Neural cell (in vitro differentiated cells): ENCODE measurements at regions not wholly inside any gene's neighbourhood (a gene's known extent, or its start where the extent isn't known, plus 50 kb on each side); places are given as distances from the start of the nearest gene placed in this dataset.
"Not testable (repeated sequence)": the region's sequence is repeated elsewhere in the genome, so short reads cannot be mapped to it uniquely, and the experiment has no call there.

ENCODE experiments used
- H2AFZ ChIP-seq: fragments of 200-600, 300-800 bp; sonication (generic), shearing (Covaris generic); 2 replicates; pipeline ENCODE4 v1.6.0; 2014; ENCODE audit warnings: low read depth, mild to moderate bottlenecking, antibody characterized with exemption, low read length, moderate library complexity
- H3F3A ChIP-seq: fragments of 200-600 bp; shearing (Covaris generic); 2 replicates; pipeline ENCODE4 v1.6.1; 2016; ENCODE audit warnings: mild to moderate bottlenecking, moderate library complexity, mixed read lengths, antibody characterized with exemption, low read length; ENCODE audit not compliant: insufficient read depth, poor library complexity, severe bottlenecking
- H3K27ac ChIP-seq: fragments of 200-600, 300-800 bp; sonication (generic), shearing (Covaris generic); 2 replicates; pipeline ENCODE4 v1.5.1; 2014; ENCODE audit warnings: mild to moderate bottlenecking, low read length, moderate library complexity
- H3K27me3 ChIP-seq: fragments of 300-800, 200-600 bp; sonication (generic), shearing (Covaris generic); 2 replicates; pipeline ENCODE4 v1.6.0; 2014; ENCODE audit warnings: mild to moderate bottlenecking, low read depth, low read length, moderate library complexity; ENCODE audit not compliant: insufficient read depth
- H3K36me3 ChIP-seq: fragments of 300-800, 200-600 bp; sonication (generic), shearing (Covaris generic); 2 replicates; pipeline ENCODE4 v1.5.1; 2014; ENCODE audit warnings: mild to moderate bottlenecking, antibody characterized with exemption, low read length, moderate library complexity; ENCODE audit not compliant: insufficient read depth
- H3K4me2 ChIP-seq: fragments of 300-800, 200-600 bp; sonication (generic), shearing (Covaris generic); 2 replicates; pipeline ENCODE4 v1.6.0; 2014; ENCODE audit warnings: mild to moderate bottlenecking, low read length
- H3K4me3 ChIP-seq: fragments of 300-800, 200-600 bp; sonication (generic), shearing (Covaris generic); 2 replicates; pipeline ENCODE4 v1.5.1; 2014; ENCODE audit warnings: mild to moderate bottlenecking, low read length, moderate library complexity
- H3K79me2 ChIP-seq: fragments of 200-600 bp; shearing (Covaris generic); replicated peaks from 2 replicates; pipeline ENCODE4 v1.6.0; 2014; ENCODE audit warnings: mild to moderate bottlenecking, low read length, moderate library complexity; ENCODE audit not compliant: insufficient read depth
- H3K9ac ChIP-seq: fragments of 300-800, 200-600 bp; sonication (generic), shearing (Covaris generic); 2 replicates; pipeline ENCODE4 v1.6.1; 2016; ENCODE audit warnings: mild to moderate bottlenecking, low read length, mixed read lengths
- H3K9me2 ChIP-seq: fragments of 200-600 bp; shearing (Covaris generic); 2 replicates; pipeline ENCODE4 v1.6.1; 2016; ENCODE audit warnings: mild to moderate bottlenecking, low read length, mixed read lengths; ENCODE audit not compliant: insufficient read depth
- H3K9me3 ChIP-seq: fragments of 200-600, 300-800 bp; sonication (generic), shearing (Covaris generic); 2 replicates; pipeline ENCODE4 v1.6.1; 2016; ENCODE audit warnings: mild to moderate bottlenecking, mixed run types, low read length, moderate library complexity, mixed read lengths
- H4K20me1 ChIP-seq: fragments of 200-600 bp; shearing (Covaris generic); 2 replicates; pipeline ENCODE4 v1.6.1; 2016; ENCODE audit warnings: mild to moderate bottlenecking, mixed run types; ENCODE audit not compliant: insufficient read depth
- CTCF ChIP-seq: fragments of 450-650 bp; IDR thresholded peaks from 2 replicates; pipeline ENCODE4 v1.5.1; 2014; ENCODE audit warnings: antibody characterized with exemption, mild to moderate bottlenecking, moderate library complexity; ENCODE audit not compliant: poor library complexity, severe bottlenecking
- EP300 ChIP-seq: fragments of 450-650 bp; conservative IDR thresholded peaks from 2 replicates; pipeline ENCODE4 v1.6.1; 2014; ENCODE audit warnings: antibody characterized with exemption, mild to moderate bottlenecking, moderate library complexity; ENCODE audit not compliant: poor library complexity, severe bottlenecking
- EZH2 ChIP-seq: fragments of 200-600, 300-800 bp; shearing (Covaris generic), sonication (generic); IDR thresholded peaks from 2 replicates; pipeline ENCODE4 v1.6.1; 2014; ENCODE audit warnings: antibody characterized with exemption, low read length, borderline replicate concordance, mild to moderate bottlenecking; ENCODE audit not compliant: insufficient read depth, poor library complexity, severe bottlenecking
- MXI1 ChIP-seq: fragments of 450-650 bp; conservative IDR thresholded peaks from 2 replicates; pipeline ENCODE4 v1.6.1; 2014; ENCODE audit warnings: antibody characterized with exemption, mild to moderate bottlenecking; ENCODE audit not compliant: poor library complexity, severe bottlenecking
- POLR2AphosphoS5 ChIP-seq: IDR thresholded peaks from 2 replicates; pipeline ENCODE4 v1.6.1; 2012
- RAD21 ChIP-seq: fragments of 450-650 bp; conservative IDR thresholded peaks from 2 replicates; pipeline ENCODE4 v1.6.1; 2014; ENCODE audit warnings: antibody characterized with exemption, mild to moderate bottlenecking, moderate library complexity
- REST ChIP-seq: IDR thresholded peaks from 2 replicates; pipeline ENCODE4 v1.6.1; 2012; ENCODE audit warnings: borderline replicate concordance
- SMC3 ChIP-seq: fragments of 450-650 bp; conservative IDR thresholded peaks from 2 replicates; pipeline ENCODE4 v1.6.1; 2014; ENCODE audit warnings: antibody characterized with exemption, mild to moderate bottlenecking, moderate library complexity; ENCODE audit not compliant: poor library complexity
- TAF1 ChIP-seq: IDR thresholded peaks from 2 replicates; pipeline ENCODE4 v1.6.1; 2012; ENCODE audit warnings: low read depth

- Histone ChIP-seq H2AFZ (no peak overlapping the region), H3K9me3 (no peaks in the 10 kb centered on the region), H3K4me3 (no peak overlapping the region), H3K27me3 (no peaks in the 10 kb centered on the region), H3K9me2 (no peaks in the 10 kb centered on the region), H3F3A (no peaks in the 10 kb centered on the region), H3K79me2 (no peaks in the 10 kb centered on the region), H4K20me1 (no peaks in the 10 kb centered on the region), H3K4me2 (no peak overlapping the region), H3K9ac (no peak overlapping the region), H3K36me3 (no peaks in the 10 kb centered on the region), H3K27ac (no peak overlapping the region)
- TF ChIP-seq EZH2 (no peak), CTCF (no peak), TAF1 (no peak), REST (no peak), SMC3 (no peak), RAD21 (no peak), MXI1 (no peak), EP300 (no peak), POLR2AphosphoS5 (no peak)
Measured at GRCh38 chr7:12929476-12930140, 242.2 kb downstream of the ARL4A start.

GRCh38 chr7:12930534-12930933 is 243.1 kb downstream of the ARL4A start:
- Histone ChIP-seq H2AFZ (no peak overlapping the region), H3K36me3 (no peaks in the 10 kb centered on the region), H4K20me1 (no peaks in the 10 kb centered on the region), H3K4me3 (no peak overlapping the region), H3F3A (no peaks in the 10 kb centered on the region), H3K79me2 (no peaks in the 10 kb centered on the region), H3K27ac (no peak overlapping the region), H3K9me2 (no peaks in the 10 kb centered on the region), H3K4me2 (no peak overlapping the region), H3K9me3 (no peaks in the 10 kb centered on the region), H3K9ac (no peak overlapping the region), H3K27me3 (no peaks in the 10 kb centered on the region)
- TF ChIP-seq CTCF (no peak), EP300 (no peak), SMC3 (no peak), REST (no peak), RAD21 (no peak), EZH2 (no peak), MXI1 (no peak), TAF1 (no peak), POLR2AphosphoS5 (no peak)

GRCh38 chr7:12931465-12931864 is 244.0 kb downstream of the ARL4A start:
- H3K9me2 ChIP-seq, H2AFZ ChIP-seq, H3K27ac ChIP-seq, H3K27me3 ChIP-seq, H3F3A ChIP-seq, H4K20me1 ChIP-seq, H3K4me2 ChIP-seq, H3K79me2 ChIP-seq, H3K9me3 ChIP-seq, H3K36me3 ChIP-seq, H3K4me3 ChIP-seq, H3K9ac ChIP-seq: not testable (repeated sequence)
